Endothelial cell of umbilical vein (primary cell): ENCODE measurements at regions not wholly inside any gene's neighbourhood (a gene's known extent, or its start where the extent isn't known, plus 50 kb on each side); places are given as distances from the start of the nearest gene placed in this dataset.

ENCODE experiments used
- CTCF ChIP-seq, 2 donors: IDR thresholded peaks; 1 replicate in 1 of 2; 2 replicates in 1 of 2; pipeline ENCODE4 v1.5.1; 2011; ENCODE audit warnings: low read length in 2 of 2, mild to moderate bottlenecking in 2 of 2, moderate library complexity in 2 of 2, control low read depth in 1 of 2, inconsistent platforms in 1 of 2, low read depth in 1 of 2; ENCODE audit not compliant: insufficient read depth in 1 of 2; ENCODE audit errors: extremely low read depth in 1 of 2
- EZH2 ChIP-seq: IDR thresholded peaks from 2 replicates; pipeline ENCODE4 v1.6.1; 2012; ENCODE audit warnings: borderline replicate concordance, low read depth, mild to moderate bottlenecking, moderate library complexity, low read length, inconsistent platforms; ENCODE audit not compliant: severe bottlenecking
- GATA2 ChIP-seq: IDR thresholded peaks from 2 replicates; pipeline ENCODE4 v1.7.0; 2011; ENCODE audit warnings: low read depth, mild to moderate bottlenecking, moderate library complexity, mixed read lengths, low read length; ENCODE audit not compliant: insufficient read length, insufficient read depth
- JUN ChIP-seq: IDR thresholded peaks from 2 replicates; pipeline ENCODE4 v1.6.1; 2011; ENCODE audit warnings: borderline replicate concordance, low read depth; ENCODE audit not compliant: insufficient read length, insufficient read depth
- MAX ChIP-seq: IDR thresholded peaks from 2 replicates; pipeline ENCODE4 v1.6.1; 2011; ENCODE audit not compliant: insufficient read depth, insufficient read length
- MYC ChIP-seq: IDR thresholded peaks from one replicate; pipeline ENCODE4 v1.6.1; 2011; ENCODE audit warnings: mild to moderate bottlenecking, low read depth, low read length
- POLR2A ChIP-seq: IDR thresholded peaks from 2 replicates; pipeline ENCODE4 v1.6.1; 2012; ENCODE audit warnings: low read depth, mild to moderate bottlenecking, control low read depth, low read length
- POLR2AphosphoS5 ChIP-seq: IDR thresholded peaks from 2 replicates; pipeline ENCODE4 v1.6.1; 2012; ENCODE audit warnings: low read depth, mild to moderate bottlenecking, control low read depth, low read length, moderate library complexity; ENCODE audit not compliant: insufficient read depth

- TF ChIP-seq CTCF (IDR thresholded peaks at IDR 0.05; ENCODE audit: extremely low read depth in 1 of 2, insufficient read depth in 1 of 2, low read depth in 1 of 2, low read length in 2 of 2) (no peak), JUN (no peak), POLR2A (no peak), EZH2 (no peak), MAX (no peak), GATA2 (no peak), POLR2AphosphoS5 (no peak), MYC (no peak)
These were observed 441.0 kb downstream of the GPM6A start for GRCh38 chr4:175371091-175371490.
